Pancreas (tissue), 10 donors: ENCODE measurements at regions not wholly inside any gene's neighbourhood (a gene's known extent, or its start where the extent isn't known, plus 50 kb on each side); places are given as distances from the start of the nearest gene placed in this dataset.

Source experiments
- ATAC-seq, 4 donors: fragments of 200-7000 bp; cut with Tn5 transposase; one replicate each; pipeline versions ENCODE4 v1.8.0 to v1.9.1; 2020; ENCODE audit warnings: mild to moderate bottlenecking in 4 of 4, moderate library complexity in 4 of 4
- DNase-seq, 6 donors: peaks; one replicate each; pipeline ENCODE4 v3.0.0-alpha.2; 2020
- FAIRE-seq: peaks from 2 replicates; lab custom pipeline; 2012; peaks lifted over from hg19 to GRCh38; lab: Jason Lieb, UNC
- H3K27ac ChIP-seq, 4 donors: fragments of 200-600 bp; sonication (generic); 1 replicate in 3 of 4; 2 replicates in 1 of 4; pipeline versions ENCODE4 v1.5.0 to v1.8.0; 2020
- H3K27me3 ChIP-seq, 4 donors: fragments of 200-600 bp; one replicate each; pipeline ENCODE4 v1.8.0; 2021
- H3K36me3 ChIP-seq, 3 donors: fragments of 200-600 bp; sonication (generic) in 1 of 3; one replicate each; pipeline versions ENCODE4 v1.5.0 to v1.8.0; 2020 to 2021
- H3K4me1 ChIP-seq, 3 donors: fragments of 200-600 bp; one replicate each; pipeline ENCODE4 v1.8.0; 2021
- H3K4me3 ChIP-seq, 4 donors: fragments of 200-600 bp; sonication (generic) in 2 of 4; one replicate each; pipeline versions ENCODE4 v1.5.0 to v1.8.0; 2020 to 2021
- H3K9me3 ChIP-seq, 4 donors: fragments of 200-600 bp; one replicate each; pipeline ENCODE4 v1.8.0; 2021
- CTCF ChIP-seq, 4 donors: fragments of 200-600 bp; sonication (generic) in 3 of 4; IDR thresholded peaks; one replicate each; pipeline versions ENCODE4 v1.5.0 to v1.8.0; 2021; ENCODE audit warnings: antibody characterized with exemption in 4 of 4
- WGBS, 2 donors: extraction: QIAGEN DNeasy Blood & Tissue Kit; methylation state at CpG; one replicate each; pipeline ENCODE4 v1.1.7; 2013; 5-methylcytosine and 5-hydroxymethylcytosine counted together
- intact Hi-C, 3 donors: fragments of 100-400 bp; cut with DNase I; formaldehyde crosslinking; loops; one replicate each; pipeline versions ENCODE4 v1.11.1 to v1.14.2; 2022
- donor health status: healthy with polysubstance abuse.
- donor health status: DM: no; HTN: no; CAD: no; lungs with moderate emphysema.
- donor health status: DM: no; HTN: no; CAD: no.
- donor health status: control.
- donor health status: control.
- donor health status: Bipolar disorder and iron deficiency.
- donor health status: DM: yes; HTN: yes; CAD: no.
- donor health status: DM: no; HTN: no; CAD: no.
- donor health status: DM: no; HTN: no; CAD: no.
- donor health status: DM: yes; HTN: yes; CAD: no.

- 46 to 61% methylated on average over 6 of the region's 6 CpGs for WGBS, 2 donors
- H3K27me3 ChIP-seq, result no peaks in the 10 kb centered on the region
- H3K36me3 ChIP-seq, result no peaks in the 10 kb centered on the region
- ATAC-seq, result no peak
- DNase-seq, result peak in 1 of 6 donors; percentile 42
- H3K4me1 ChIP-seq, result no peaks in the 10 kb centered on the region
- no peaks in the 10 kb centered on the region for H3K9me3 ChIP-seq
- no peak for TF ChIP-seq CTCF (IDR thresholded peaks at IDR 0.05)
- intact Hi-C loops, result no loop called here
- H3K27ac ChIP-seq, result no peak overlapping the region
- no peak for FAIRE-seq
- no peak overlapping the region for H3K4me3 ChIP-seq
Observed at GRCh38 chr10:54962134-54962900, 161.3 kb upstream of the PCDH15 start.

- DNase-seq (peak in 1 of 6 donors; percentile 19), ATAC-seq (no peak), FAIRE-seq (no peak)
- intact Hi-C loops, result no loop called here
- H3K27ac ChIP-seq, result no peak overlapping the region
- H3K4me3 ChIP-seq, result no peak overlapping the region
- H3K27me3 ChIP-seq, result no peaks in the 10 kb centered on the region
- no peaks in the 10 kb centered on the region for H3K9me3 ChIP-seq
- TF ChIP-seq CTCF (IDR thresholded peaks at IDR 0.05), result no peak
- no peaks in the 10 kb centered on the region for H3K36me3 ChIP-seq
- H3K4me1 ChIP-seq, result no peaks in the 10 kb centered on the region
- WGBS, 2 donors, result 61 to 72% methylated on average over 4 of the region's 4 CpGs
Observed at GRCh38 chr10:54961040-54961439, 160.0 kb upstream of the PCDH15 start.

DNA sequence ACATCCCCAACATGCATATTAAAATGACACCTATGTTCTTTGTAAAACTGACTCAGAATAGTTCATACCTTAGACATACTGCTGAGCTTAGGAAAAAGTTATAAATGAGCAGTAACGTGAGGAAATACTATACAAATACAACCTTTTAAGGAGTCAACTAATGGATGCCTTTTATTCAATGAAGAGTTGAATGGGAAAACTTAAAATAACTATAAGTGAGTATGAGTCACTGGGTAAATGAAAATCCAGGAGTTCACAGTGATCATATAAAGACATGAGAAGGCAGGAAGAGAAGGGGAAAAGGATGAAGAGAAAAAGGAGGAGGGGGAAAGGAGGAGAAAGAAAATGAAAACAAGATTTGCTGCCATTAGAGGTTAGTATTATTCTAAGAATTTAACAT is 157.8 kb upstream of the PCDH15 start:
- intact Hi-C loops, result no loop called here
- Histone ChIP-seq H3K4me3 (no peak overlapping the region), H3K4me1 (no peaks in the 10 kb centered on the region), H3K9me3 (no peaks in the 10 kb centered on the region), H3K27me3 (no peaks in the 10 kb centered on the region), H3K27ac (no peak overlapping the region), H3K36me3 (no peaks in the 10 kb centered on the region)
- TF ChIP-seq CTCF (IDR thresholded peaks at IDR 0.05), result no peak
- no peak for FAIRE-seq
- 13 to 17% methylated on average over 1 of the region's 1 CpG for WGBS, 2 donors
- no peak for ATAC-seq
- DNase-seq, result no peak

DNA sequence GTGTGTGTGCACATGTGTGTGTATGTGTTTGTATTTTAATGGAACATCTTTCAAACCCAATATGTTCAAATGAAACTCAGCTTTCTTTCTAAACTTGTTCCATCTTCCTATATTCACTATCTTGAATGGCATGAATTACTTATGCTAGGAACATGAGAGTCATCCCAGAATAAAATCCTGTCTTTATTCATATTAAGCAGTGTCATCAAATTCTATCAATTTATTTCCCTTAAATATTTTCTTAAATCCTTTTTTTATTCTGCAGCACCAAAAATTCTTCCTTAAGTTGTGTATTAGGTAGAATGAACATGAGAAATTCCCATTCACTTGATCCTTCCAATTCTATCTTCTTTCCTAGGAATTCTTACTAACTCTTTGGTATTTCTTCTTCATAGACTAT is 146.6 kb upstream of the PCDH15 start:
- Histone ChIP-seq H3K36me3 (no peaks in the 10 kb centered on the region), H3K4me1 (no peaks in the 10 kb centered on the region), H3K4me3 (no peak overlapping the region), H3K9me3 (no peaks in the 10 kb centered on the region), H3K27me3 (no peaks in the 10 kb centered on the region), H3K27ac (no peak overlapping the region)
- DNase-seq (no peak), ATAC-seq (no peak), FAIRE-seq (no peak)
- intact Hi-C loops, result no loop called here
- no peak for TF ChIP-seq CTCF (IDR thresholded peaks at IDR 0.05)

DNA sequence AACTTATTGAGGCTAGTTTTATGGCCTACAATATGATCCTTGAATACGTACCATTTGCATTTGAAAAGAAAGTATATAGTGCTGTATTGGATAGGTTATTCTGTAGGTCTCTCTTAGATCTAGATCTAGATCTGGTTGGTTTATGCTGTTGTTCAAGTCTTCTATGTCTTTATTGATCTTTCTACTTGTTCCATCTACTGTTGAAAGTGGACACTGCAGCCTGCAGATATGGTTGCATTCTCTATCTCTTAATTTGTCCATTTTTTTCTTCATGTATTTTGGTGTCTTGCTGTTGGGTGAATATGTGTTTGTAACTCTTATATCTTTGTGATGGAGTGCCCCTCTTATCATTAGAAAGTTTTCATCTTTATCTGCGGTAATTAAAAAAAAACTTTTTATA is 139.4 kb upstream of the PCDH15 start:
- no peak for ATAC-seq
- no peak for DNase-seq
- TF ChIP-seq CTCF (IDR thresholded peaks at IDR 0.05), result no peak
- Histone ChIP-seq H3K27me3 (no peaks in the 10 kb centered on the region), H3K4me3 (no peak overlapping the region), H3K27ac (no peak overlapping the region), H3K9me3 (no peaks in the 10 kb centered on the region), H3K36me3 (no peaks in the 10 kb centered on the region), H3K4me1 (no peaks in the 10 kb centered on the region)
- 82 to 84% methylated on average over 2 of the region's 2 CpGs for WGBS, 2 donors
- intact Hi-C loops, result no loop called here
- FAIRE-seq, result no peak
